ENCODE measurements at regions not wholly inside any gene's neighbourhood (a gene's known extent, or its start where the extent isn't known, plus 50 kb on each side); places are given as distances from the start of the nearest gene placed in this dataset.

DNA sequence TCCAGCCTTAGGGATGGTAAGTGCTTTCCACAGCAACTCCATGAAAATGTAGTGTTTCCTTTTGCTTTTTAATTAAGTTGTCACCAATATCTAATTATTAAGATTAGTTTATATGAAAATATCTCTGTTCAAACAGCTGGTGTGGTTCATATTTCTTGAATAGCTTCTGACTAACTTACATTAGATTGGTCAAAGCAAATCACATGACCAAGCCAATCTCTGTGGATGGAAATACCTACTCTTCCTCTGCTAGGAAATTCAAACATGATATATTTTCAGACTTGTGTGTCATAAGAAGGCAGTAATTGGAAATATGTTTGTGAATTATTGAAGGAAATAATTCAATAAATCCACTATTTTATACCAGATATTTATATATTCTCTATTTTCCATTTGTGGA is 54.6 kb upstream of the CADM2 start:
- TF ChIP-seq TAF1 (IDR thresholded peaks at IDR 0.05; ENCODE audit: low read depth, low read length) (no peak), POLR2A (IDR thresholded peaks at IDR 0.05; ENCODE audit: low read depth, low read length) (no peak), SPI1 (IDR thresholded peaks at IDR 0.05; ENCODE audit: low read depth, low read length) (no peak), POLR2AphosphoS5 (IDR thresholded peaks at IDR 0.05; ENCODE audit: low read depth, low read length) (no peak), POU2F2 (IDR thresholded peaks at IDR 0.05; ENCODE audit: low read depth, low read length) (no peak)

Measured in GM12891 (cell line).